ENCODE measurements at regions not wholly inside any gene's neighbourhood (a gene's known extent, or its start where the extent isn't known, plus 50 kb on each side); places are given as distances from the start of the nearest gene placed in this dataset.

GRCh38 chr5:24765219-24765618 lies 120.4 kb upstream of the CDH10 start:
- no peak for TF ChIP-seq POLR2A (IDR thresholded peaks at IDR 0.05)
- TF ChIP-seq CTCF (IDR thresholded peaks at IDR 0.05 in 8 of 11, conservative IDR thresholded peaks at IDR 0.05 in 3 of 11): no peak
